Glutamatergic neuron (in vitro differentiated cells): ENCODE measurements at regions not wholly inside any gene's neighbourhood (a gene's known extent, or its start where the extent isn't known, plus 50 kb on each side); places are given as distances from the start of the nearest gene placed in this dataset.
"Not testable (repeated sequence)": the region's sequence is repeated elsewhere in the genome, so short reads cannot be mapped to it uniquely, and the experiment has no call there.

Experiments
- DNase-seq: peaks from one replicate; pipeline ENCODE4 v3.0.0; 2022
- H3K27ac Mint-ChIP-seq: one replicate; pipeline ENCODE4 v1.8.0; 2020; ENCODE audit warnings: mild to moderate bottlenecking, mixed read lengths, inconsistent platforms; ENCODE audit not compliant: unreplicated experiment
- H3K27me3 Mint-ChIP-seq: one replicate; pipeline ENCODE4 v1.8.0; 2020; ENCODE audit warnings: mild to moderate bottlenecking, moderate library complexity, mixed read lengths, inconsistent platforms; ENCODE audit not compliant: unreplicated experiment
- H3K36me3 Mint-ChIP-seq: one replicate; pipeline ENCODE4 v1.8.0; 2020; ENCODE audit warnings: mild to moderate bottlenecking, mixed read lengths, inconsistent platforms; ENCODE audit not compliant: unreplicated experiment
- H3K4me1 Mint-ChIP-seq: one replicate; pipeline ENCODE4 v1.8.0; 2020; ENCODE audit warnings: mild to moderate bottlenecking, low read depth, mixed read lengths, inconsistent platforms; ENCODE audit not compliant: unreplicated experiment
- H3K4me3 Mint-ChIP-seq: one replicate; pipeline ENCODE4 v1.8.0; 2020; ENCODE audit warnings: mild to moderate bottlenecking, mixed read lengths, inconsistent platforms; ENCODE audit not compliant: unreplicated experiment
- H3K9me3 Mint-ChIP-seq: one replicate; pipeline ENCODE4 v1.8.0; 2020; ENCODE audit warnings: mild to moderate bottlenecking, moderate library complexity, mixed read lengths, inconsistent platforms; ENCODE audit not compliant: unreplicated experiment
- CTCF ChIP-seq: fragments of 200-600 bp; sonication (generic); IDR thresholded peaks from one replicate; pipeline ENCODE4 v1.5.0; 2021; ENCODE audit not compliant: partially characterized antibody, unreplicated experiment

GRCh38 chr2:200119236-200119635 lies 163.9 kb downstream of the MAIP1 start:
- Mint-ChIP-seq H3K36me3 (peaks cover 32% of the 10 kb centered on the region), H3K4me1 (no peaks in the 10 kb centered on the region), H3K9me3 (peaks cover 3% of the 10 kb centered on the region), H3K4me3 (no peak overlapping the region), H3K27me3 (peaks cover 2% of the 10 kb centered on the region), H3K27ac (no peak overlapping the region)
- no peak for TF ChIP-seq CTCF
- no peak for DNase-seq

- TF ChIP-seq CTCF: no peak
- H3K4me3 Mint-ChIP-seq: no peak overlapping the region
- no peak overlapping the region for H3K27ac Mint-ChIP-seq
- peaks cover 2% of the 10 kb centered on the region for H3K27me3 Mint-ChIP-seq
- peaks cover 6% of the 10 kb centered on the region for H3K4me1 Mint-ChIP-seq
- H3K36me3 Mint-ChIP-seq: peaks cover 23% of the 10 kb centered on the region
- no peak for DNase-seq
- peaks cover 5% of the 10 kb centered on the region for H3K9me3 Mint-ChIP-seq
These were observed 166.5 kb downstream of the MAIP1 start for GRCh38 chr2:200121931-200122330.

- peaks cover 18% of the 10 kb centered on the region for H3K36me3 Mint-ChIP-seq
- H3K27me3 Mint-ChIP-seq: peaks cover 2% of the 10 kb centered on the region
- H3K27ac Mint-ChIP-seq: no peak overlapping the region
- peaks cover 6% of the 10 kb centered on the region for H3K4me1 Mint-ChIP-seq
- H3K4me3 Mint-ChIP-seq: no peak overlapping the region
- TF ChIP-seq CTCF: no peak
- peaks cover 5% of the 10 kb centered on the region for H3K9me3 Mint-ChIP-seq
- no peak for DNase-seq
These were observed 167.3 kb downstream of the MAIP1 start for GRCh38 chr2:200122683-200123082.

- H3K27ac Mint-ChIP-seq, DNase-seq, H3K27me3 Mint-ChIP-seq, H3K9me3 Mint-ChIP-seq, H3K36me3 Mint-ChIP-seq, H3K4me3 Mint-ChIP-seq, H3K4me1 Mint-ChIP-seq: not testable (repeated sequence)
These were observed 169.4 kb downstream of the MAIP1 start for GRCh38 chr2:200124665-200125368.

GRCh38 chr2:200125444-200126284 lies 170.3 kb downstream of the MAIP1 start:
- Mint-ChIP-seq H3K4me1 (peaks cover 6% of the 10 kb centered on the region), H3K9me3 (peaks cover 5% of the 10 kb centered on the region), H3K36me3 (peaks cover 10% of the 10 kb centered on the region), H3K27me3 (peaks cover 2% of the 10 kb centered on the region), H3K27ac (no peak overlapping the region), H3K4me3 (peak overlapping the region; percentile 22)
- TF ChIP-seq CTCF: no peak
- DNase-seq: no peak

GRCh38 chr2:200126285-200126670 lies 170.9 kb downstream of the MAIP1 start:
- not testable (repeated sequence) for H3K27ac Mint-ChIP-seq, H3K27me3 Mint-ChIP-seq, DNase-seq, H3K9me3 Mint-ChIP-seq, H3K4me1 Mint-ChIP-seq, H3K36me3 Mint-ChIP-seq
- H3K4me3 Mint-ChIP-seq: peak overlapping the region; percentile 22

GRCh38 chr2:200126680-200127079 lies 171.3 kb downstream of the MAIP1 start:
- not testable (repeated sequence) for H3K4me1 Mint-ChIP-seq, DNase-seq, H3K27me3 Mint-ChIP-seq, H3K36me3 Mint-ChIP-seq, H3K4me3 Mint-ChIP-seq, H3K27ac Mint-ChIP-seq, H3K9me3 Mint-ChIP-seq
